Suprapubic skin (tissue), 4 donors: ENCODE measurements at regions not wholly inside any gene's neighbourhood (a gene's known extent, or its start where the extent isn't known, plus 50 kb on each side); places are given as distances from the start of the nearest gene placed in this dataset.

Source experiments
- EP300 ChIP-seq: sonication (generic); formaldehyde crosslinking; IDR thresholded peaks from one replicate; pipeline ENCODE4 v1.6.1; 2017; ENCODE audit warnings: antibody characterized with exemption
- POLR2A ChIP-seq, 2 donors: fragments of 450-650 bp; IDR thresholded peaks; one replicate each; pipeline ENCODE4 v1.6.1; 2017; ENCODE audit warnings: antibody characterized with exemption in 2 of 2, mild to moderate bottlenecking in 2 of 2, moderate library complexity in 2 of 2
- POLR2AphosphoS5 ChIP-seq, 3 donors: sonication (generic); formaldehyde crosslinking; IDR thresholded peaks; one replicate each; pipeline ENCODE4 v1.6.1; 2017; ENCODE audit warnings: antibody characterized with exemption in 3 of 3
- TF ChIP-seq, protein P1 (sequence below), 2 donors: fragments of 200-600 bp in 1 of 2; fragments of 450-650 bp in 1 of 2; sonication (generic) in 1 of 2; IDR thresholded peaks; one replicate each; pipeline ENCODE4 v1.5.1; 2016 to 2019; ENCODE audit warnings: antibody characterized with exemption in 2 of 2, mild to moderate bottlenecking in 1 of 2, moderate library complexity in 1 of 2

DNA sequence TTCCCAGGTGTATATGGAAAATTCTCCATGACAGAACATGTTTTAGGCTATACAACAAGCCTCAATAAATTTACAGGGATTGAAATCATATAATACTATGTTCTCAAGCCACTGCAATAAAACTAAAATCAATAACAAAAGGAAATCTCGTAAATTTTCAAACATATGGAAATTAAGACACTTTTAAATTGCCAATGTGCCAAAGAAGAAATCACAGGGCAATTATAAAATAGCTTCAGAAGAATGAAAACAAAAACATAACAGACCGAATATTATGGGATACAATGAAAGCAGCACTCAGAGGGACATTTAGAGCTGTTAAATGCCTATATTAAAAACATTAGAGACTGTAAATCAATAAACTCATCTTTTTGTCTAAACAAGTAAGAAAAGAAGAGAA is 555.7 kb upstream of the B3GAT1 start:
- TF ChIP-seq EP300 (no peak), POLR2A (IDR thresholded peaks at IDR 0.05) (no peak), POLR2AphosphoS5 (IDR thresholded peaks at IDR 0.05) (no peak)
- TF ChIP-seq, protein P1, sequence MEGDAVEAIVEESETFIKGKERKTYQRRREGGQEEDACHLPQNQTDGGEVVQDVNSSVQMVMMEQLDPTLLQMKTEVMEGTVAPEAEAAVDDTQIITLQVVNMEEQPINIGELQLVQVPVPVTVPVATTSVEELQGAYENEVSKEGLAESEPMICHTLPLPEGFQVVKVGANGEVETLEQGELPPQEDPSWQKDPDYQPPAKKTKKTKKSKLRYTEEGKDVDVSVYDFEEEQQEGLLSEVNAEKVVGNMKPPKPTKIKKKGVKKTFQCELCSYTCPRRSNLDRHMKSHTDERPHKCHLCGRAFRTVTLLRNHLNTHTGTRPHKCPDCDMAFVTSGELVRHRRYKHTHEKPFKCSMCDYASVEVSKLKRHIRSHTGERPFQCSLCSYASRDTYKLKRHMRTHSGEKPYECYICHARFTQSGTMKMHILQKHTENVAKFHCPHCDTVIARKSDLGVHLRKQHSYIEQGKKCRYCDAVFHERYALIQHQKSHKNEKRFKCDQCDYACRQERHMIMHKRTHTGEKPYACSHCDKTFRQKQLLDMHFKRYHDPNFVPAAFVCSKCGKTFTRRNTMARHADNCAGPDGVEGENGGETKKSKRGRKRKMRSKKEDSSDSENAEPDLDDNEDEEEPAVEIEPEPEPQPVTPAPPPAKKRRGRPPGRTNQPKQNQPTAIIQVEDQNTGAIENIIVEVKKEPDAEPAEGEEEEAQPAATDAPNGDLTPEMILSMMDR (IDR thresholded peaks at IDR 0.05) = no peak
